B cell (primary cell): ENCODE measurements at regions not wholly inside any gene's neighbourhood (a gene's known extent, or its start where the extent isn't known, plus 50 kb on each side); places are given as distances from the start of the nearest gene placed in this dataset.

Source experiments
- ATAC-seq: fragments of 200-7000 bp; cut with Tn5 transposase; one replicate; pipeline ENCODE4 v1.10.0; 2021; ENCODE audit warnings: low read depth, mild to moderate bottlenecking, moderate number of reproducible peaks, moderate library complexity
- CTCF ChIA-PET: fragments of 350-600 bp; sonication (Branson Sonifier 250); formaldehyde crosslinking; loops from one replicate; lab custom pipeline; 2021; ENCODE audit warnings: antibody characterized with exemption, inconsistent platforms; lab: Charles Lee
- POLR2A ChIA-PET: fragments of 350-600 bp; sonication (Branson Sonifier 250); formaldehyde crosslinking; loops from one replicate; lab custom pipeline; 2021; ENCODE audit warnings: antibody characterized with exemption; lab: Charles Lee
- DNase-seq: peaks from one replicate; pipeline ENCODE4 v3.0.0; 2013
- H2AFZ ChIP-seq: 2 replicates; pipeline ENCODE4 v1.6.1; 2012; ENCODE audit warnings: mild to moderate bottlenecking, low read depth, low read length; ENCODE audit not compliant: insufficient read depth, poor library complexity, severe bottlenecking
- H3K27ac ChIP-seq, 2 donors: 1 replicate in 1 of 2; 2 replicates in 1 of 2; pipeline ENCODE4 v1.5.1; 2012 to 2013; ENCODE audit warnings: low read length in 2 of 2, mild to moderate bottlenecking in 2 of 2, moderate library complexity in 1 of 2
- H3K27me3 ChIP-seq, 4 experiments: fragments of 200-600 bp in 1 of 4; sonication (generic) in 1 of 4; replicated peaks in 1 of 4; 1 replicate in 2 of 4; 2 replicates in 2 of 4; pipeline versions ENCODE4 v1.6.1 to v1.7.0; 2013 to 2016; ENCODE audit warnings: low read length in 3 of 4, mild to moderate bottlenecking in 2 of 4, mixed read lengths in 1 of 4, moderate library complexity in 1 of 4; ENCODE audit not compliant: insufficient read depth in 4 of 4, control insufficient read depth in 3 of 4; ENCODE audit errors: control extremely low read depth in 1 of 4
- H3K36me3 ChIP-seq, 2 experiments: replicated peaks in 1 of 2; 1 replicate in 1 of 2; 2 replicates in 1 of 2; pipeline versions ENCODE4 v1.6.1 to v1.7.1; 2013; ENCODE audit warnings: low read length in 1 of 2; ENCODE audit not compliant: insufficient read depth in 2 of 2, control insufficient read depth in 1 of 2; ENCODE audit errors: control extremely low read depth in 1 of 2, extremely low read depth in 1 of 2
- H3K4me1 ChIP-seq, 2 donors: fragments of 200-600 bp in 1 of 2; sonication (generic) in 1 of 2; 1 replicate in 1 of 2; 2 replicates in 1 of 2; pipeline versions ENCODE4 v1.5.1 to v1.6.1; 2013 to 2017; ENCODE audit warnings: low read length in 2 of 2; ENCODE audit not compliant: control insufficient read depth in 2 of 2, insufficient read depth in 2 of 2
- H3K4me2 ChIP-seq: replicated peaks from 2 replicates; pipeline ENCODE3; 2012; ENCODE audit warnings: mild to moderate bottlenecking, low read depth, low read length; ENCODE audit not compliant: poor library complexity, severe bottlenecking
- H3K4me3 ChIP-seq, 5 experiments: fragments of 200-600 bp in 1 of 5; sonication (generic) in 1 of 5; 1 replicate in 3 of 5; 2 replicates in 2 of 5; pipeline versions ENCODE4 v1.5.1 to v1.7.0; 2011 to 2016; ENCODE audit warnings: low read length in 4 of 5, mild to moderate bottlenecking in 4 of 5, low read depth in 2 of 5, control low read depth in 1 of 5, moderate library complexity in 1 of 5; ENCODE audit not compliant: insufficient read depth in 1 of 5; ENCODE audit errors: control extremely low read depth in 1 of 5, extremely low read depth in 1 of 5
- H3K79me2 ChIP-seq: fragments of 200-600 bp; sonication (generic); one replicate; pipeline ENCODE4 v1.6.0; 2016; ENCODE audit warnings: low read length; ENCODE audit not compliant: control insufficient read depth, insufficient read depth
- H3K9ac ChIP-seq: fragments of 200-600 bp; sonication (generic); 2 replicates; pipeline ENCODE4 v1.6.1; 2017; ENCODE audit warnings: mild to moderate bottlenecking, low read length, moderate library complexity
- H3K9me3 ChIP-seq, 3 donors: one replicate each; pipeline versions ENCODE4 v1.6.1 to v1.7.1; 2013; ENCODE audit warnings: low read length in 2 of 3; ENCODE audit not compliant: control insufficient read depth in 2 of 3, insufficient read depth in 1 of 3; ENCODE audit errors: control extremely low read depth in 1 of 3
- H4K20me1 ChIP-seq: 2 replicates; pipeline ENCODE4 v1.6.0; 2012; ENCODE audit warnings: mild to moderate bottlenecking, low read length; ENCODE audit not compliant: insufficient read depth, control insufficient read depth, poor library complexity, severe bottlenecking
- H3K27ac Mint-ChIP-seq: one replicate; pipeline ENCODE4 v1.8.0; 2021; ENCODE audit warnings: mixed read lengths
- H3K27me3 Mint-ChIP-seq: one replicate; pipeline ENCODE4 v1.8.0; 2021; ENCODE audit warnings: mixed read lengths
- H3K4me1 Mint-ChIP-seq: one replicate; pipeline ENCODE4 v1.8.0; 2021; ENCODE audit warnings: mixed read lengths
- H3K4me3 Mint-ChIP-seq: one replicate; pipeline ENCODE4 v1.8.0; 2021; ENCODE audit warnings: mixed read lengths
- H3K9me3 Mint-ChIP-seq: one replicate; pipeline ENCODE4 v1.8.0; 2022; ENCODE audit warnings: mixed read lengths; ENCODE audit not compliant: insufficient read depth
- CTCF ChIP-seq: fragments of 200-600 bp; IDR thresholded peaks from one replicate; pipeline ENCODE4 v1.8.0; 2022; ENCODE audit warnings: antibody characterized with exemption, mild to moderate bottlenecking
- EZH2 ChIP-seq: IDR thresholded peaks from 2 replicates; pipeline ENCODE4 v1.6.1; 2012; ENCODE audit warnings: borderline replicate concordance, low read depth, mild to moderate bottlenecking, moderate library complexity, low read length; ENCODE audit not compliant: insufficient read depth, poor library complexity, severe bottlenecking
- WGBS: methylation state at CpG from one replicate; pipeline ENCODE4 v1.1.5; 2013; ENCODE audit warnings: missing lambda C conversion rate; ENCODE audit not compliant: insufficient coverage; 5-methylcytosine and 5-hydroxymethylcytosine counted together
- intact Hi-C: fragments of 100-400 bp; cut with micrococcal nuclease; formaldehyde crosslinking; loops from one replicate; pipeline ENCODE4 v1.10.0; 2022

GRCh38 chrX:115373308-115373707 lies 83.8 kb downstream of the LUZP4 start:
- no peak for TF ChIP-seq EZH2
- TF ChIP-seq CTCF = no peak
- no peak overlapping the region for H3K27ac Mint-ChIP-seq
- Histone ChIP-seq H3K4me2 (no peak overlapping the region), H3K36me3 (no peaks in the 10 kb centered on the region), H3K79me2 (no peaks in the 10 kb centered on the region), H3K4me3 (no peak overlapping the region), H4K20me1 (no peaks in the 10 kb centered on the region), H3K9me3 (no peaks in the 10 kb centered on the region), H3K27me3 (no peaks in the 10 kb centered on the region), H3K27ac (no peak overlapping the region), H3K4me1 (no peaks in the 10 kb centered on the region), H2AFZ (no peak overlapping the region), H3K9ac (no peak overlapping the region)
- POLR2A ChIA-PET = no interaction called here
- WGBS = no CpG with 5 or more reads among the region's 5 CpGs
- CTCF ChIA-PET = no interaction called here
- intact Hi-C loops = no loop called here
- no peaks in the 10 kb centered on the region for H3K9me3 Mint-ChIP-seq
- ATAC-seq = no peak
- no peaks in the 10 kb centered on the region for H3K4me1 Mint-ChIP-seq
- no peak overlapping the region for H3K4me3 Mint-ChIP-seq
- no peak for DNase-seq
- no peaks in the 10 kb centered on the region for H3K27me3 Mint-ChIP-seq

GRCh38 chrX:115378471-115378870 lies 89.0 kb downstream of the LUZP4 start:
- ATAC-seq (no peak), DNase-seq (no peak)
- Histone ChIP-seq H3K9ac (no peak overlapping the region), H2AFZ (no peak overlapping the region), H3K4me2 (no peak overlapping the region), H3K27me3 (no peaks in the 10 kb centered on the region), H3K27ac (no peak overlapping the region), H3K79me2 (no peaks in the 10 kb centered on the region), H3K9me3 (no peaks in the 10 kb centered on the region), H3K4me3 (no peak overlapping the region), H4K20me1 (no peaks in the 10 kb centered on the region), H3K4me1 (no peaks in the 10 kb centered on the region), H3K36me3 (no peaks in the 10 kb centered on the region)
- no peak overlapping the region for H3K27ac Mint-ChIP-seq
- ChIA-PET POLR2A (no interaction called here), CTCF (no interaction called here)
- TF ChIP-seq EZH2 = no peak
- no peak for TF ChIP-seq CTCF
- no peaks in the 10 kb centered on the region for H3K9me3 Mint-ChIP-seq
- intact Hi-C loops = no loop called here
- no peaks in the 10 kb centered on the region for H3K27me3 Mint-ChIP-seq
- H3K4me3 Mint-ChIP-seq = no peak overlapping the region
- no peaks in the 10 kb centered on the region for H3K4me1 Mint-ChIP-seq
- no CpG with 5 or more reads among the region's 1 CpG for whole genome bisulfite sequencing
